IMR-90 (cell line): ENCODE measurements at regions not wholly inside any gene's neighbourhood (a gene's known extent, or its start where the extent isn't known, plus 50 kb on each side); places are given as distances from the start of the nearest gene placed in this dataset.

Experiments used
- ATAC-seq: fragments of 200-7000 bp; cut with Tn5 transposase; 2 replicates; pipeline ENCODE4 v1.9.1; 2020; ENCODE audit warnings: low read depth, mild to moderate bottlenecking, moderate library complexity
- BruUV-seq: library from RNA; stranded (reverse); fragments of 400-500 nt; replicated peaks from 2 replicates; lab custom pipeline; 2021; lab: Mats Ljungman, UMichigan
- CTCF ChIA-PET: fragments of 300-600 bp; formaldehyde crosslinking; extraction: SDS; loops from one replicate; lab custom pipeline; 2021; ENCODE audit warnings: antibody characterized with exemption; lab: Yijun Ruan, JAX
- POLR2A ChIA-PET: fragments of 300-600 bp; sonication (Branson Sonifier 250); formaldehyde crosslinking; loops from one replicate; lab custom pipeline; 2022; ENCODE audit warnings: antibody characterized with exemption; ENCODE audit not compliant: unreplicated experiment; lab: Charles Lee
- DNase-seq: peaks from one replicate; pipeline ENCODE4 v3.0.0; 2013
- H2AFZ ChIP-seq: replicated peaks from 2 replicates; pipeline ENCODE3; 2013; ENCODE audit warnings: low read length, mild to moderate bottlenecking; ENCODE audit not compliant: poor library complexity
- H2AK5ac ChIP-seq: 2 replicates; pipeline ENCODE4 v1.6.1; 2013; ENCODE audit warnings: low read depth, low read length, inconsistent platforms
- H2AK9ac ChIP-seq: replicated peaks from 2 replicates; pipeline ENCODE3; 2013; ENCODE audit warnings: mild to moderate bottlenecking, low read depth, low read length, moderate library complexity; ENCODE audit not compliant: poor library complexity
- H2BK120ac ChIP-seq: 2 replicates; pipeline ENCODE4 v1.6.1; 2013; ENCODE audit warnings: low read depth, low read length, inconsistent platforms
- H2BK15ac ChIP-seq: 3 replicates; pipeline ENCODE4 v1.6.1; 2013; ENCODE audit warnings: low read depth, low read length, inconsistent platforms
- H2BK20ac ChIP-seq: 2 replicates; pipeline ENCODE4 v1.6.1; 2013; ENCODE audit warnings: low read depth, mild to moderate bottlenecking, inconsistent platforms, low read length, moderate library complexity
- H2BK5ac ChIP-seq: 2 replicates; pipeline ENCODE4 v1.6.1; 2013; ENCODE audit warnings: mild to moderate bottlenecking, low read depth, low read length, inconsistent platforms; ENCODE audit not compliant: poor library complexity, severe bottlenecking
- H3K14ac ChIP-seq: replicated peaks from 2 replicates; pipeline ENCODE4 v1.6.1; 2013; ENCODE audit warnings: low read depth, low read length, inconsistent platforms
- H3K18ac ChIP-seq: 2 replicates; pipeline ENCODE4 v1.6.1; 2013; ENCODE audit warnings: low read depth, low read length, control low read depth
- H3K23ac ChIP-seq: 2 replicates; pipeline ENCODE4 v1.6.1; 2013; ENCODE audit warnings: low read depth, low read length, inconsistent platforms
- H3K27ac ChIP-seq: 2 replicates; pipeline ENCODE4 v1.5.1; 2013; ENCODE audit warnings: mild to moderate bottlenecking, control low read depth, low read length; ENCODE audit not compliant: insufficient read depth
- H3K27me3 ChIP-seq: 2 replicates; pipeline ENCODE4 v1.6.1; 2013; ENCODE audit warnings: low read length; ENCODE audit not compliant: control insufficient read depth, insufficient read depth
- H3K36me3 ChIP-seq: 2 replicates; pipeline ENCODE4 v1.6.1; 2013; ENCODE audit warnings: low read length, mixed read lengths; ENCODE audit not compliant: control insufficient read depth, insufficient read depth
- H3K4ac ChIP-seq: 2 replicates; pipeline ENCODE4 v1.6.1; 2013; ENCODE audit warnings: low read depth, low read length, inconsistent platforms
- H3K4me1 ChIP-seq: 2 replicates; pipeline ENCODE4 v1.6.1; 2013; ENCODE audit warnings: low read length, mixed read lengths; ENCODE audit not compliant: control insufficient read depth, insufficient read depth
- H3K4me2 ChIP-seq: 2 replicates; pipeline ENCODE4 v1.6.1; 2013; ENCODE audit warnings: low read depth, mild to moderate bottlenecking, control low read depth, low read length, moderate library complexity
- H3K4me3 ChIP-seq: 2 replicates; pipeline ENCODE4 v1.5.1; 2013; ENCODE audit warnings: low read depth, mild to moderate bottlenecking, control low read depth, low read length, moderate library complexity; ENCODE audit not compliant: insufficient read depth
- H3K56ac ChIP-seq: 2 replicates; pipeline ENCODE4 v1.6.1; 2013; ENCODE audit warnings: low read length, inconsistent platforms; ENCODE audit not compliant: insufficient read depth; ENCODE audit errors: extremely low read depth
- H3K79me1 ChIP-seq, 2 experiments: 2 replicates each; pipeline ENCODE4 v1.6.1; 2013; ENCODE audit warnings: low read length in 2 of 2, inconsistent platforms in 1 of 2, low read depth in 1 of 2
- H3K9ac ChIP-seq: 2 replicates; pipeline ENCODE4 v1.6.1; 2013; ENCODE audit warnings: low read depth, low read length, control low read depth
- H3K9me1 ChIP-seq: 2 replicates; pipeline ENCODE4 v1.6.1; 2013; ENCODE audit warnings: low read length, inconsistent platforms; ENCODE audit not compliant: insufficient read depth
- H3K9me3 ChIP-seq: 2 replicates; pipeline ENCODE4 v1.6.1; 2013; ENCODE audit warnings: low read length; ENCODE audit not compliant: control insufficient read depth, insufficient read depth
- H4K20me1 ChIP-seq: 2 replicates; pipeline ENCODE4 v1.6.1; 2013; ENCODE audit warnings: low read length, inconsistent platforms; ENCODE audit not compliant: insufficient read depth
- H4K5ac ChIP-seq: 2 replicates; pipeline ENCODE4 v1.6.1; 2013; ENCODE audit warnings: mild to moderate bottlenecking, low read depth, low read length, control low read depth
- H4K8ac ChIP-seq, 2 experiments: 2 replicates each; pipeline ENCODE4 v1.6.1; 2013; ENCODE audit warnings: low read depth in 2 of 2, low read length in 2 of 2, control low read depth in 1 of 2, inconsistent platforms in 1 of 2
- H4K91ac ChIP-seq: 2 replicates; pipeline ENCODE4 v1.6.1; 2013; ENCODE audit warnings: low read depth, low read length, inconsistent platforms; ENCODE audit not compliant: insufficient read depth
- CEBPB ChIP-seq: IDR thresholded peaks from 2 replicates; pipeline ENCODE4 v1.6.1; 2012; ENCODE audit warnings: low read depth, low read length, improper control_type of control experiment
- RCOR1 ChIP-seq: IDR thresholded peaks from 2 replicates; pipeline ENCODE4 v1.6.1; 2012; ENCODE audit warnings: mild to moderate bottlenecking, low read length, improper control_type of control experiment; ENCODE audit not compliant: insufficient replicate concordance
- WGBS, 2 experiments: methylation state at CpG; one replicate each; pipeline versions ENCODE4 v1.1.5 to v1.1.7; 2013; ENCODE audit warnings: missing lambda C conversion rate in 2 of 2; ENCODE audit not compliant: insufficient read length in 1 of 2; ENCODE audit errors: extremely low coverage in 2 of 2; 5-methylcytosine and 5-hydroxymethylcytosine counted together
- dilution Hi-C: fragments of 300-500 bp; cut with HindIII; formaldehyde crosslinking; loops from one replicate; pipeline ENCODE4 v1.14.3; 2018; ENCODE audit warnings: low sequenced_read_pairs; ENCODE audit not compliant: unreplicated experiment
- in situ Hi-C: fragments of 300-500 bp; cut with MboI; formaldehyde crosslinking; loops from 3 replicates; pipeline ENCODE4 v1.14.3; 2019; ENCODE audit warnings: low sequenced_read_pairs, inconsistent platforms, mixed read lengths
- intact Hi-C: fragments of 100-400 bp; cut with micrococcal nuclease; formaldehyde crosslinking; loops from 2 replicates; pipeline ENCODE4 v1.10.0; 2022

DNA sequence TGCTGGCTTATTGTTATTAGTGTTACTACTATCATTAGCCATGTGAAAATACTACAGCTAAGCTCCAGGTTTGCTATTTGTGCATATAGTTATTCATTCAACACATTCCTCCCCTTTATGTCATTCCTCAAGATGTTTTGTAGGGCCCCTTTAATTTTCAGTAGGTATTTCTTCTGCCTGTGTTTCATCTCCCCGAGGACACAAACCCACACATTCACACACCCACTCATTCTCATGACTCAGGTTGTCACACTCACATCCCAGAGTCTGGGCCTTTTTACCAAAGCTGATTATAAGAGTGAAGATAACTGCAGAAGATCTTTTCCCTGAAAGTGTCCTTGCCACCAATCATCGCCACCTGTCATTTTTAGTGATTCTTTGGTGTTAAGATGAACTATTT is 68.6 kb upstream of the SPOPL start:
- no peak for ATAC-seq
- H3K27ac ChIP-seq: no peak overlapping the region
- POLR2A ChIA-PET: interaction anchor here (0.6 kb wide), 1 partner anchor 18 kb away, joined by 4 read pairs; no protein-coding TSS in a partner anchor

More for the DNA sequence above, 68.6 kb upstream of the SPOPL start:
- H2AK9ac ChIP-seq: no peak overlapping the region
- dilution Hi-C loops (no loop called here), in situ Hi-C loops (no loop called here), intact Hi-C loops (no loop called here)
- H3K36me3 ChIP-seq: no peaks in the 10 kb centered on the region
- no peak overlapping the region for H2AK5ac ChIP-seq
- H3K9ac ChIP-seq: no peak overlapping the region
- no peaks in the 10 kb centered on the region for H3K9me1 ChIP-seq
- H3K79me1 ChIP-seq: no peaks in the 10 kb centered on the region
- H3K4ac ChIP-seq: no peak overlapping the region
- no peak overlapping the region for H2BK5ac ChIP-seq
- TF ChIP-seq CEBPB (no peak), RCOR1 (no peak)
- no peak overlapping the region for H3K23ac ChIP-seq
- H3K4me3 ChIP-seq: no peak overlapping the region
- peaks cover 3% of the 10 kb centered on the region for H3K4me1 ChIP-seq
- H4K5ac ChIP-seq: no peak overlapping the region
- no peak overlapping the region for H4K8ac ChIP-seq
- H3K27me3 ChIP-seq: no peaks in the 10 kb centered on the region
- H3K9me3 ChIP-seq: no peaks in the 10 kb centered on the region
- no peak overlapping the region for H4K91ac ChIP-seq
- no peak overlapping the region for H3K4me2 ChIP-seq
- no CpG with 5 or more reads among the region's 2 CpGs for WGBS, 2 experiments
- H3K14ac ChIP-seq: no peak overlapping the region
- no peak overlapping the region for H3K56ac ChIP-seq
- no peak overlapping the region for H2AFZ ChIP-seq
- CTCF ChIA-PET: no interaction called here
- H2BK20ac ChIP-seq: no peak overlapping the region
- DNase-seq: peak; percentile 45
- no peak overlapping the region for H2BK120ac ChIP-seq
- no TSS peak for BruUV-seq
- no peak overlapping the region for H2BK15ac ChIP-seq
- H4K20me1 ChIP-seq: no peaks in the 10 kb centered on the region
- no peak overlapping the region for H3K18ac ChIP-seq
